Brain microvascular endothelial cell (primary cell): ENCODE measurements at regions not wholly inside any gene's neighbourhood (a gene's known extent, or its start where the extent isn't known, plus 50 kb on each side); places are given as distances from the start of the nearest gene placed in this dataset.

Experiments used
- DNase-seq: peaks from one replicate; pipeline ENCODE4 v3.0.0-alpha.2; 2020
- H3K27ac ChIP-seq: fragments of 250-450 bp; sonication (Bioruptor Pico); 2 replicates; pipeline ENCODE4 v1.5.1; 2020; ENCODE audit warnings: mild to moderate bottlenecking, moderate library complexity
- H3K27me3 ChIP-seq: fragments of 250-450 bp; sonication (Bioruptor Pico); replicated peaks from 2 replicates; pipeline ENCODE4 v1.5.1; 2020; ENCODE audit warnings: mild to moderate bottlenecking
- H3K36me3 ChIP-seq: fragments of 250-450 bp; sonication (Bioruptor Pico); replicated peaks from 2 replicates; pipeline ENCODE4 v1.5.1; 2020; ENCODE audit warnings: mild to moderate bottlenecking
- H3K4me3 ChIP-seq: 2 replicates; pipeline ENCODE4 v1.5.1; 2011; ENCODE audit warnings: low read depth, mild to moderate bottlenecking, control low read depth, low read length, moderate library complexity
- CTCF ChIP-seq: IDR thresholded peaks from 2 replicates; pipeline ENCODE4 v1.5.1; 2011; ENCODE audit warnings: low read depth, mild to moderate bottlenecking, moderate library complexity, low read length, control low read depth, inconsistent platforms; ENCODE audit errors: missing control alignments
- in situ Hi-C: cut with HindIII; loops from 2 replicates; pipeline ENCODE4 v1.10.0; 2017; ENCODE audit warnings: low sequenced_read_pairs, low pct_ligation_motif_present

- in situ Hi-C loops = no loop called here
- no peak for TF ChIP-seq CTCF
Measured at GRCh38 chr14:98896449-98896848, 375.5 kb downstream of the BCL11B start.

DNA sequence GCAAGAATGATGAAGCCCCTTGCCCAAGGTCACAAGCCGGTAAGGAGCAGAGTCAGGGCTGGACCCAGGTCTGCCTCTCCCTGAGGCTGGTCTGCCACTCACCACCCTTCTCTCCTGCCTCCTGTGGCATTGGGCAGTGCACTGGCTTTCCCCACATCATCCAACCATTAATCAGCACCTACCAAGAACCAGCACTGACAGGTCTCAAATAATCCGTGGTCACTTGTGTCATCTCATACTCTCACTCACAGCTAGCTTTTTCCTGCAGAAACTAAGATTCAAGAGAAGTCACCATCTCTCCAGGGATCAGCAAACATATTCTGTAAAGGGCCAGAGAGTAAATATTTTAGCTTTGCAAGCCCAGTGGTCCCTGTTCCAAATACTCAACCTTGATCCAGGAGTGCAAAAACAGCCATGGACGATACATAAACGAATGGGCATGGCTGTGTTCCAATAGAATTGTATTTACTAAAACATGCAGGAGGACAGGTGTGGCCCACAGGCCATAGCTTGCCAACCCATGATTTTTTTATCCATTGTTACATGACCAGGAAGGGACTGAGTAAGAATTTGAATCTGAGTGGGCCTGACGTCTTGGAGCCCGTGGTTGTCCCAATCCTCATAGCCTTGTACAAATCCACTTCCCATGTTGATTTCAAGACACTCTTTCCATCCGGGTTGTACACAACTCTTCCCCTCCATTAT lies 374.2 kb downstream of the BCL11B start:
- Histone ChIP-seq H3K36me3 (no peaks in the 10 kb centered on the region), H3K27me3 (no peaks in the 10 kb centered on the region), H3K4me3 (no peak overlapping the region), H3K27ac (no peak overlapping the region)
- no peak for TF ChIP-seq CTCF
- in situ Hi-C loops = no loop called here
- DNase-seq = no peak

More at GRCh38 chr14:98896449-98896848, 375.5 kb downstream of the BCL11B start:
- H3K4me3 ChIP-seq = no peak overlapping the region
- H3K27ac ChIP-seq = no peak overlapping the region
- H3K36me3 ChIP-seq = no peaks in the 10 kb centered on the region
- H3K27me3 ChIP-seq = no peaks in the 10 kb centered on the region
- DNase-seq = no peak

DNA sequence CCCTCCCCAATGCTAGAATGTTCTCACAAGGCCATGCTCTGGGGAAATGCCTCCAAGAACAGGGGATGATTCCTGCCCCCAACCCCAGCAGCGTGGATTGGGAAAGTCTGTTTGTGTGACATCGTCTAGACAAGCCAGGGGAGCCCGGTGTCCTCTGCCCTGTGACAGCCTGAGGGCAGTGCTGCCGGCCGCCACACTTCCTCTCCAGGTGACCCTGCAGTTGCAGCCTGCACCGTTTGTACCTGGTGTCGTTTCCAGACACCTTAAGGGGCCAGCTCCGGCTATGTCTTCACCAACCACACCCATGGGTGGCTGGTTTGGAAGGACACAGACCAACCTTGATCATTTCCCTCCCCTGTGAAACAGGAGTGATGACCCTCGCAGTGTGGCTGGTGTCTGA lies 372.6 kb downstream of the BCL11B start:
- Histone ChIP-seq H3K27me3 (no peaks in the 10 kb centered on the region), H3K36me3 (no peaks in the 10 kb centered on the region), H3K27ac (no peak overlapping the region), H3K4me3 (no peak overlapping the region)
- TF ChIP-seq CTCF = no peak
- DNase-seq = no peak
- in situ Hi-C loops = no loop called here

DNA sequence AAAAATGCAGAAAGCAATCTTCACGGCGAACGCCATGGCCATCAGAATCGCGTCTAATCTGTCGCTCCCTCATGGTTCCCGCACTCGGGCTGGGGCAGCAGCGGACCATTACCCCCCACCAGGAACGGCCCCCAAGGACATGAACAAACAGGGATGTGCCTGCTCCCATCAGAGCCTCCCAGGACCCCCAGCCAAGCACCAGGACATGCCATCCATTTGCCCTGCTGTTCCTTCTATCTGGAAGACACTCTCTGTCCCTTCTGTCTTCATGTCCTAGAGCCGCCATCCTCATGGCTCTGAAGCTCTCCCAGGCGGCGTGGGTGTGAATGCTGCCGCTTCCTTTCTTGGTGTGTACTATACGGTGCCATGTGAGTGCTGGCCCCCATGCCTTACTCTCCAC lies 371.8 kb downstream of the BCL11B start:
- Histone ChIP-seq H3K27me3 (no peaks in the 10 kb centered on the region), H3K4me3 (no peak overlapping the region), H3K27ac (no peak overlapping the region), H3K36me3 (no peaks in the 10 kb centered on the region)
- no peak for TF ChIP-seq CTCF
- no peak for DNase-seq
- in situ Hi-C loops = no loop called here

DNA sequence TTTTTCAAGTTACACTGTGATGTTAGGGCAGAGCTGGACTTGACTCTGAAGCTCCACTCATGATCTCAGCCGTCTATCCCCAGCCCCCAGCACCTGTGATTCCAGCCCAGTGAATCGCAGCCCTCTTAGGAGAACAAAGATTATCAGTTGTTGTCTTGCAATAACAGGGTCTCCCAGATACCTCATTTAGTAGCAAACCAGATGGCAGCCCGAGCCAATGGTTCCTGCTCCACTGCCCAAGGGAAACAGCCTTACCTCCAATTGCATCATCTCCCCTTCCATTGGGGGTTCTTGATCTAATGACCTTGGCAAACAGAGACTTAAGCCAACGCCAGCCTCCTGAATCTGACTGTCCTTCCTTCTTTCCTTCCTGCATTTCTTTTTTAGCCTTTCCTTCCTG lies 371.2 kb downstream of the BCL11B start:
- Histone ChIP-seq H3K27ac (no peak overlapping the region), H3K27me3 (no peaks in the 10 kb centered on the region), H3K36me3 (no peaks in the 10 kb centered on the region), H3K4me3 (no peak overlapping the region)
- TF ChIP-seq CTCF = no peak
- in situ Hi-C loops = no loop called here
- DNase-seq = no peak
